ENCODE measurements at regions not wholly inside any gene's neighbourhood (a gene's known extent, or its start where the extent isn't known, plus 50 kb on each side); places are given as distances from the start of the nearest gene placed in this dataset.

DNA sequence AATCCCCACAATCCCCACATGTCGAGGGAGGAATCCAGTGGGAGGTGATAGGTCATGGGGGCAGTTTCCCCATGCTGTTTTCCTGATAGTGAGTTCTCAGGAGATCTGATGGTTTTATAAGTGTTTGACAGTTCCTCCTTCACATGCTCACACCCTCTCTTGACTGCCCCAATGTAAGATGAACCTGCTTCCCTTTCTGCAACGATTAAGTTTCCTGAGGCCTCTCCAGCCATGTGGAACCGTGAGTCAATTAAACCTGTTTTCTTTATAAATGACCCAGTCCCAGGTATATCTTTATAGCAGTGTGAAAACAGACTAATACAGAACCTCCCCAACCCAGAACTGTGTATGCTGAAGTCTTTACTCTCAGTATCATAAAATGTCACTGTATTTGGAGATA lies 289.5 kb upstream of the MMADHC start:
- TF ChIP-seq, protein P1, sequence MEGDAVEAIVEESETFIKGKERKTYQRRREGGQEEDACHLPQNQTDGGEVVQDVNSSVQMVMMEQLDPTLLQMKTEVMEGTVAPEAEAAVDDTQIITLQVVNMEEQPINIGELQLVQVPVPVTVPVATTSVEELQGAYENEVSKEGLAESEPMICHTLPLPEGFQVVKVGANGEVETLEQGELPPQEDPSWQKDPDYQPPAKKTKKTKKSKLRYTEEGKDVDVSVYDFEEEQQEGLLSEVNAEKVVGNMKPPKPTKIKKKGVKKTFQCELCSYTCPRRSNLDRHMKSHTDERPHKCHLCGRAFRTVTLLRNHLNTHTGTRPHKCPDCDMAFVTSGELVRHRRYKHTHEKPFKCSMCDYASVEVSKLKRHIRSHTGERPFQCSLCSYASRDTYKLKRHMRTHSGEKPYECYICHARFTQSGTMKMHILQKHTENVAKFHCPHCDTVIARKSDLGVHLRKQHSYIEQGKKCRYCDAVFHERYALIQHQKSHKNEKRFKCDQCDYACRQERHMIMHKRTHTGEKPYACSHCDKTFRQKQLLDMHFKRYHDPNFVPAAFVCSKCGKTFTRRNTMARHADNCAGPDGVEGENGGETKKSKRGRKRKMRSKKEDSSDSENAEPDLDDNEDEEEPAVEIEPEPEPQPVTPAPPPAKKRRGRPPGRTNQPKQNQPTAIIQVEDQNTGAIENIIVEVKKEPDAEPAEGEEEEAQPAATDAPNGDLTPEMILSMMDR (IDR thresholded peaks at IDR 0.05), result no peak
- TF ChIP-seq POLR2A (IDR thresholded peaks at IDR 0.05), result no peak

All from esophagus squamous epithelium (tissue), 4 donors.